ENCODE measurements at regions not wholly inside any gene's neighbourhood (a gene's known extent, or its start where the extent isn't known, plus 50 kb on each side); places are given as distances from the start of the nearest gene placed in this dataset.

GRCh38 chr2:139949242-139949972 is 1169.2 kb upstream of the NXPH2 start:
- TF ChIP-seq, protein P1, sequence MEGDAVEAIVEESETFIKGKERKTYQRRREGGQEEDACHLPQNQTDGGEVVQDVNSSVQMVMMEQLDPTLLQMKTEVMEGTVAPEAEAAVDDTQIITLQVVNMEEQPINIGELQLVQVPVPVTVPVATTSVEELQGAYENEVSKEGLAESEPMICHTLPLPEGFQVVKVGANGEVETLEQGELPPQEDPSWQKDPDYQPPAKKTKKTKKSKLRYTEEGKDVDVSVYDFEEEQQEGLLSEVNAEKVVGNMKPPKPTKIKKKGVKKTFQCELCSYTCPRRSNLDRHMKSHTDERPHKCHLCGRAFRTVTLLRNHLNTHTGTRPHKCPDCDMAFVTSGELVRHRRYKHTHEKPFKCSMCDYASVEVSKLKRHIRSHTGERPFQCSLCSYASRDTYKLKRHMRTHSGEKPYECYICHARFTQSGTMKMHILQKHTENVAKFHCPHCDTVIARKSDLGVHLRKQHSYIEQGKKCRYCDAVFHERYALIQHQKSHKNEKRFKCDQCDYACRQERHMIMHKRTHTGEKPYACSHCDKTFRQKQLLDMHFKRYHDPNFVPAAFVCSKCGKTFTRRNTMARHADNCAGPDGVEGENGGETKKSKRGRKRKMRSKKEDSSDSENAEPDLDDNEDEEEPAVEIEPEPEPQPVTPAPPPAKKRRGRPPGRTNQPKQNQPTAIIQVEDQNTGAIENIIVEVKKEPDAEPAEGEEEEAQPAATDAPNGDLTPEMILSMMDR (IDR thresholded peaks at IDR 0.05), result no peak
- no peaks in the 10 kb centered on the region for H3K9me3 ChIP-seq
- ATAC-seq, result no peak
- H3K4me3 ChIP-seq, result no peak overlapping the region
- no peak for DNase-seq
- intact Hi-C loops (cut with DNase I), result no loop called here
- WGBS, 2 donors, result 70 to 74% methylated on average over 6 of the region's 6 CpGs
- H3K27ac ChIP-seq, result no peak overlapping the region
- no peaks in the 10 kb centered on the region for H3K27me3 ChIP-seq
- H3K4me1 ChIP-seq, result no peaks in the 10 kb centered on the region
- no peaks in the 10 kb centered on the region for H3K36me3 ChIP-seq
- FAIRE-seq, result no peak

DNA sequence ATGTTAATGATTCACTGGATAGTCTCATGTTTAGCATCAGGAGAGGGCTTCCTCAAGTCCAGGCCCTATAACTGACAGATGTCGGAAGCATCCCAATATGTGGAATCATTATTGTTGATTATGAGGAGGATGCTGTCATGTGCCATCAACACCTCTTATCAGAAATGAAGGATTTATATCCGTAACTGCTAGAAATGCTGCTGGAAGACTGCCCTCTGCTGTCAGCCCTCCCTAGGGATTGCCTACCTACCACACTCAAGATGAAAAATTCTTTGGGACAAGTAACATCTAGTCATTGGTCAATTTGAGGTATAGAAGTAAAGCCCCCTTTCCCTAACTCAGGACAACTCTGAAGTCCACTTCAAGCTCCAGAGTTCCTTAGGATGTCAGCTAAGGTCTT is 1166.5 kb upstream of the NXPH2 start:
- Histone ChIP-seq H3K9me3 (no peaks in the 10 kb centered on the region), H3K36me3 (no peaks in the 10 kb centered on the region), H3K4me3 (no peak overlapping the region), H3K27me3 (no peaks in the 10 kb centered on the region), H3K27ac (no peak overlapping the region), H3K4me1 (no peaks in the 10 kb centered on the region)
- intact Hi-C loops (cut with DNase I), result no loop called here
- TF ChIP-seq, protein P1 (IDR thresholded peaks at IDR 0.05), result no peak
- DNase-seq (no peak), ATAC-seq (no peak), FAIRE-seq (no peak)
- 58 to 59% methylated on average over 2 of the region's 2 CpGs for WGBS, 2 donors

DNA sequence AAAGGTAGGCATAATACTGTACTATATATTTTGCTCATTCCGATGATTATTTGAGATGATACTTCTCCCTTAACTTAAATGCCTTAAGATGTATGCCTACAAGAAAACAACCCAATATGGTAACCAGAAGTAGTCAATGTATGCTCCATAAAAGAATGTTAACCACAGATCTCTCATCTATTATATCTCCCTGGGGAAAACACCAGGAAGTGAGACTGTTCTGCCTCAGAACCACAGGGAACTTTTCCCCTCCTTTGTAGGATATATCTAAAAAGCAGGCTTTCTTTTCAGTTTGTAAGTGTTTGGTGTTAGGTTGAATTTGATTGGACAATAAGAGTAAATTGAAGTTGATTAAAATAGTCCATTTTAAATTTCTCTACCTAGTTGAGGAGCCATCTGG is 1160.5 kb upstream of the NXPH2 start:
- H3K27ac ChIP-seq, result no peak overlapping the region
- FAIRE-seq (no peak), ATAC-seq (no peak), DNase-seq (no peak)
- peaks cover 0 to 3% (median 0%) of the 10 kb centered on the region in 4 donors for H3K27me3 ChIP-seq
- 71 to 80% methylated on average over 1 of the region's 1 CpG for WGBS, 2 donors
- H3K4me3 ChIP-seq, result no peak overlapping the region
- H3K4me1 ChIP-seq, result no peaks in the 10 kb centered on the region
- TF ChIP-seq, protein P1 (IDR thresholded peaks at IDR 0.05), result no peak
- H3K36me3 ChIP-seq, result no peaks in the 10 kb centered on the region
- intact Hi-C loops (cut with DNase I), result no loop called here
- no peaks in the 10 kb centered on the region for H3K9me3 ChIP-seq

DNA sequence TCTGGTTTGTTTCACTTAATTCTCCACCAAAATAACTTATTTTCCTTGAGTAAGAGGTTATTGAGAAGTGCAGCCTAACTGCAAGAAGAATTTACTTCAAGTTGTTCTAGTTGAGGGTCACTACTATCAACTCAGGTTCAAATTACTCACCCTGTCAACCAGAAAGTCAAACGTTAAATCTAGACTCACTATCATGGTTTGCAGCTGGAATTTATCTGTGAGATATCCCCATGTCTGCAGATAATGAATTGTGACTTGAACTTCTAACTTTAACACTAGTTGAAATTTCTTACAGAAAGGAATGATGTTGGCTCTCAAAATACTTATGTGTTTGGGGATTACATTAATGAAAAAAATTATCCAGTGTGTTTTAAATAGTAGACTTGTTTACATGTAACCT is 1145.7 kb upstream of the NXPH2 start:
- no peak overlapping the region for H3K4me3 ChIP-seq
- no peak for DNase-seq
- no peaks in the 10 kb centered on the region for H3K36me3 ChIP-seq
- ATAC-seq, result no peak
- H3K27me3 ChIP-seq, result no peaks in the 10 kb centered on the region
- H3K4me1 ChIP-seq, result no peaks in the 10 kb centered on the region
- no peak for FAIRE-seq
- intact Hi-C loops (cut with DNase I), result no loop called here
- TF ChIP-seq, protein P1 (IDR thresholded peaks at IDR 0.05), result no peak
- WGBS, 2 donors, result 2 to 4% methylated on average over 1 of the region's 1 CpG
- H3K9me3 ChIP-seq, result peaks cover 0 to 2% (median 0%) of the 10 kb centered on the region in 4 donors
- no peak overlapping the region for H3K27ac ChIP-seq

DNA sequence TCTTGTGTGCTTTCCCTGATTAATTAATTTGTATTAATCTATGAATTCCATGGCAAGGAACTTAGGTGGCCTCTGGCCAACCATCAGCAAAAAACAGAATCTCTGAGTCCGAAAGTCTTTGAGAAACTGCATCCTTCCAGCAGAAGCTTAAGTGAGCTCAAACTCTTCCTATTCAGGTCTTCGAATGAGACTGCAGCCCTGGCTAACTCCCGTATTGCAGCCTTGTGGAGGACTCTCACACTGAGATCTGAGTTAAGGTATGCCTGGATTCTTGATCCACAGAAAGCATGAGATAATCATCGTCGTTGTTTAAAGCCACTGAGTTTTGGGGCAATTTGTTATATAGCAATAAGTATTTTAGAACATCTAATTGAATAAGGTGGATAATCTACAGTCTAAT is 1143.9 kb upstream of the NXPH2 start:
- no peak overlapping the region for H3K4me3 ChIP-seq
- no peak for DNase-seq
- TF ChIP-seq, protein P1 (IDR thresholded peaks at IDR 0.05), result no peak
- FAIRE-seq, result no peak
- no peaks in the 10 kb centered on the region for H3K27me3 ChIP-seq
- peaks cover 0 to 2% (median 0%) of the 10 kb centered on the region in 4 donors for H3K9me3 ChIP-seq
- no peak overlapping the region for H3K27ac ChIP-seq
- H3K4me1 ChIP-seq, result no peaks in the 10 kb centered on the region
- ATAC-seq, result no peak
- 55 to 62% methylated on average over 5 of the region's 5 CpGs for WGBS, 2 donors
- H3K36me3 ChIP-seq, result no peaks in the 10 kb centered on the region
- intact Hi-C loops (cut with DNase I), result no loop called here

Measured in pancreas (tissue), 10 donors.